Gastrocnemius medialis (tissue), 4 donors: ENCODE measurements at regions not wholly inside any gene's neighbourhood (a gene's known extent, or its start where the extent isn't known, plus 50 kb on each side); places are given as distances from the start of the nearest gene placed in this dataset.

Experiments
- ATAC-seq, 2 donors: fragments of 150-250 bp; one replicate each; pipeline ENCODE4 v1.9.1; 2016
- DNase-seq, 2 donors: peaks; one replicate each; pipeline ENCODE4 v3.0.0-alpha.2; 2019
- H3K27ac ChIP-seq, 4 donors: fragments of 200-600 bp; sonication (generic); 1 replicate in 1 of 4; 2 replicates in 3 of 4; pipeline ENCODE4 v1.5.1; 2016 to 2018; ENCODE audit warnings: mild to moderate bottlenecking in 2 of 4, moderate library complexity in 1 of 4
- H3K27me3 ChIP-seq, 3 donors: fragments of 200-600 bp; sonication (generic) in 2 of 3; 1 replicate in 1 of 3; 2 replicates in 2 of 3; pipeline versions ENCODE4 v1.5.1 to v1.6.0; 2016 to 2019; ENCODE audit warnings: mild to moderate bottlenecking in 1 of 3, moderate library complexity in 1 of 3
- H3K36me3 ChIP-seq, 2 donors: fragments of 200-600 bp; sonication (generic) in 1 of 2; one replicate each; pipeline ENCODE4 v1.5.1; 2017 to 2018
- H3K4me1 ChIP-seq, 2 donors: fragments of 200-600 bp; sonication (generic) in 1 of 2; one replicate each; pipeline ENCODE4 v1.5.1; 2016 to 2017; ENCODE audit warnings: mild to moderate bottlenecking in 2 of 2
- H3K4me3 ChIP-seq, 4 donors: fragments of 200-600 bp; sonication (generic) in 3 of 4; 1 replicate in 1 of 4; 2 replicates in 3 of 4; pipeline ENCODE4 v1.5.1; 2016 to 2019; ENCODE audit warnings: mild to moderate bottlenecking in 2 of 4
- H3K9me3 ChIP-seq, 3 donors: fragments of 200-600 bp; sonication (generic) in 2 of 3; 1 replicate in 1 of 3; 2 replicates in 2 of 3; pipeline ENCODE4 v1.5.1; 2016 to 2019
- POLR2A ChIP-seq, 2 donors: fragments of 450-650 bp; IDR thresholded peaks; one replicate each; pipeline ENCODE4 v1.6.1; 2017; ENCODE audit warnings: antibody characterized with exemption in 2 of 2, mild to moderate bottlenecking in 2 of 2, moderate library complexity in 2 of 2
- in situ Hi-C, 4 donors: fragments of 200-750 bp; cut with MboI; loops; one replicate each; pipeline versions ENCODE4 v1.15.0 to v1.8.0; 2017; ENCODE audit warnings: low sequenced_read_pairs in 4 of 4
- intact Hi-C: fragments of 100-400 bp; cut with DNase I; formaldehyde crosslinking; loops from one replicate; pipeline ENCODE4 v1.15.1; 2023; ENCODE audit warnings: low total_unique reads
- TF ChIP-seq, protein P1 (sequence below), 5 experiments: fragments of 450-650 bp in 3 of 5; fragments of 200-600 bp in 2 of 5; sonication (generic) in 2 of 5; IDR thresholded peaks in 4 of 5; conservative IDR thresholded peaks in 1 of 5; 1 replicate in 4 of 5; 2 replicates in 1 of 5; pipeline ENCODE4 v1.5.1; 2016 to 2019; ENCODE audit warnings: antibody characterized with exemption in 5 of 5, mild to moderate bottlenecking in 3 of 5, moderate library complexity in 3 of 5

GRCh38 chr6:167697316-167697715, 129.4 kb upstream of the AFDN start:
- in situ Hi-C loops: no loop called here
- TF ChIP-seq, protein P1, sequence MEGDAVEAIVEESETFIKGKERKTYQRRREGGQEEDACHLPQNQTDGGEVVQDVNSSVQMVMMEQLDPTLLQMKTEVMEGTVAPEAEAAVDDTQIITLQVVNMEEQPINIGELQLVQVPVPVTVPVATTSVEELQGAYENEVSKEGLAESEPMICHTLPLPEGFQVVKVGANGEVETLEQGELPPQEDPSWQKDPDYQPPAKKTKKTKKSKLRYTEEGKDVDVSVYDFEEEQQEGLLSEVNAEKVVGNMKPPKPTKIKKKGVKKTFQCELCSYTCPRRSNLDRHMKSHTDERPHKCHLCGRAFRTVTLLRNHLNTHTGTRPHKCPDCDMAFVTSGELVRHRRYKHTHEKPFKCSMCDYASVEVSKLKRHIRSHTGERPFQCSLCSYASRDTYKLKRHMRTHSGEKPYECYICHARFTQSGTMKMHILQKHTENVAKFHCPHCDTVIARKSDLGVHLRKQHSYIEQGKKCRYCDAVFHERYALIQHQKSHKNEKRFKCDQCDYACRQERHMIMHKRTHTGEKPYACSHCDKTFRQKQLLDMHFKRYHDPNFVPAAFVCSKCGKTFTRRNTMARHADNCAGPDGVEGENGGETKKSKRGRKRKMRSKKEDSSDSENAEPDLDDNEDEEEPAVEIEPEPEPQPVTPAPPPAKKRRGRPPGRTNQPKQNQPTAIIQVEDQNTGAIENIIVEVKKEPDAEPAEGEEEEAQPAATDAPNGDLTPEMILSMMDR (IDR thresholded peaks at IDR 0.05 in 4 of 5, conservative IDR thresholded peaks at IDR 0.05 in 1 of 5): no peak
- TF ChIP-seq POLR2A (IDR thresholded peaks at IDR 0.05): no peak
- ATAC-seq: no peak

GRCh38 chr6:167698540-167698939, 128.2 kb upstream of the AFDN start:
- no peak overlapping the region for H3K4me3 ChIP-seq
- in situ Hi-C loops (no loop called here), intact Hi-C loops (no loop called here)
- H3K27ac ChIP-seq: peak overlapping the region in 1 of 4 donors; percentile 79
- H3K9me3 ChIP-seq: no peaks in the 10 kb centered on the region
- no peaks in the 10 kb centered on the region for H3K27me3 ChIP-seq
- DNase-seq (no peak), ATAC-seq (no peak)
- H3K4me1 ChIP-seq: peaks cover 0 to 7% of the 10 kb centered on the region in 2 donors
- no peak for TF ChIP-seq POLR2A (IDR thresholded peaks at IDR 0.05)
- TF ChIP-seq, protein P1 (IDR thresholded peaks at IDR 0.05 in 4 of 5, conservative IDR thresholded peaks at IDR 0.05 in 1 of 5): no peak
- H3K36me3 ChIP-seq: no peaks in the 10 kb centered on the region

More at GRCh38 chr6:167697316-167697715, 129.4 kb upstream of the AFDN start:
- intact Hi-C loops: no loop called here
- Histone ChIP-seq H3K4me1 (peaks cover 0 to 7% of the 10 kb centered on the region in 2 donors), H3K4me3 (no peak overlapping the region), H3K27me3 (no peaks in the 10 kb centered on the region), H3K9me3 (no peaks in the 10 kb centered on the region), H3K36me3 (no peaks in the 10 kb centered on the region), H3K27ac (no peak overlapping the region)
- no peak for DNase-seq

GRCh38 chr6:167699141-167699931, 127.4 kb upstream of the AFDN start:
- DNase-seq (peak; percentile 22 to 42), ATAC-seq (peak; percentile 79 to 81)
- TF ChIP-seq POLR2A (IDR thresholded peaks at IDR 0.05): no peak
- TF ChIP-seq, protein P1 (IDR thresholded peaks at IDR 0.05 in 4 of 5, conservative IDR thresholded peaks at IDR 0.05 in 1 of 5): no peak
- intact Hi-C loops: no loop called here
- Histone ChIP-seq H3K27ac (peak overlapping the region; percentile 55 to 79 (median 70)), H3K36me3 (no peaks in the 10 kb centered on the region), H3K27me3 (no peaks in the 10 kb centered on the region), H3K4me1 (peaks cover 0 to 7% of the 10 kb centered on the region in 2 donors), H3K9me3 (no peaks in the 10 kb centered on the region), H3K4me3 (peak overlapping the region in 3 of 4 donors; percentile 4 to 32 (median 31))
- in situ Hi-C loops: no loop called here

GRCh38 chr6:167700199-167700598, 126.5 kb upstream of the AFDN start:
- intact Hi-C loops (no loop called here), in situ Hi-C loops (no loop called here)
- DNase-seq: no peak
- Histone ChIP-seq H3K4me1 (peaks cover 0 to 7% of the 10 kb centered on the region in 2 donors), H3K9me3 (no peaks in the 10 kb centered on the region), H3K27ac (peak overlapping the region in 3 of 4 donors; percentile 66 to 79 (median 74)), H3K27me3 (no peaks in the 10 kb centered on the region), H3K36me3 (no peaks in the 10 kb centered on the region), H3K4me3 (no peak overlapping the region)
- no peak for ATAC-seq
- TF ChIP-seq POLR2A (IDR thresholded peaks at IDR 0.05): no peak
- TF ChIP-seq, protein P1 (IDR thresholded peaks at IDR 0.05 in 4 of 5, conservative IDR thresholded peaks at IDR 0.05 in 1 of 5): no peak
